Activated CD8-positive, alpha-beta T cell treated with anti-CD3 and anti-CD28 coated beads for 36 hours (primary cell): ENCODE measurements at regions not wholly inside any gene's neighbourhood (a gene's known extent, or its start where the extent isn't known, plus 50 kb on each side); places are given as distances from the start of the nearest gene placed in this dataset.

ENCODE experiments used
- ATAC-seq: fragments of 200-7000 bp; cut with Tn5 transposase; one replicate; pipeline ENCODE4 v1.10.0; 2021; ENCODE audit warnings: mild to moderate bottlenecking, moderate library complexity
- CTCF ChIA-PET: fragments of 350-600 bp; sonication (Branson Sonifier 250); formaldehyde crosslinking; loops from one replicate; lab custom pipeline; 2021; ENCODE audit warnings: antibody characterized with exemption; lab: Charles Lee
- POLR2A ChIA-PET: fragments of 350-600 bp; sonication (Branson Sonifier 250); formaldehyde crosslinking; loops from one replicate; lab custom pipeline; 2021; ENCODE audit warnings: antibody characterized with exemption; lab: Charles Lee
- DNase-seq: peaks from one replicate; pipeline ENCODE4 v3.0.0-alpha.2; 2020
- H3K27ac Mint-ChIP-seq: one replicate; pipeline ENCODE4 v1.8.0; 2021; ENCODE audit warnings: mild to moderate bottlenecking, mixed read lengths
- H3K27me3 Mint-ChIP-seq: one replicate; pipeline ENCODE4 v1.8.0; 2021; ENCODE audit warnings: mixed read lengths
- H3K36me3 Mint-ChIP-seq: one replicate; pipeline ENCODE4 v1.8.0; 2021; ENCODE audit warnings: low read depth, mixed read lengths
- H3K4me1 Mint-ChIP-seq: one replicate; pipeline ENCODE4 v1.8.0; 2021; ENCODE audit warnings: low read depth, mixed read lengths
- H3K4me3 Mint-ChIP-seq: one replicate; pipeline ENCODE4 v1.8.0; 2021; ENCODE audit warnings: mild to moderate bottlenecking, moderate library complexity, mixed read lengths
- H3K9me3 Mint-ChIP-seq: one replicate; pipeline ENCODE4 v1.8.0; 2021; ENCODE audit warnings: mixed read lengths
- intact Hi-C: fragments of 100-400 bp; cut with micrococcal nuclease; formaldehyde crosslinking; loops from one replicate; pipeline ENCODE4 v1.10.0; 2022
- TF ChIP-seq, protein P1 (sequence below): fragments of 200-600 bp; IDR thresholded peaks from one replicate; pipeline ENCODE4 v1.8.0; 2022; ENCODE audit warnings: antibody characterized with exemption, mild to moderate bottlenecking

DNA sequence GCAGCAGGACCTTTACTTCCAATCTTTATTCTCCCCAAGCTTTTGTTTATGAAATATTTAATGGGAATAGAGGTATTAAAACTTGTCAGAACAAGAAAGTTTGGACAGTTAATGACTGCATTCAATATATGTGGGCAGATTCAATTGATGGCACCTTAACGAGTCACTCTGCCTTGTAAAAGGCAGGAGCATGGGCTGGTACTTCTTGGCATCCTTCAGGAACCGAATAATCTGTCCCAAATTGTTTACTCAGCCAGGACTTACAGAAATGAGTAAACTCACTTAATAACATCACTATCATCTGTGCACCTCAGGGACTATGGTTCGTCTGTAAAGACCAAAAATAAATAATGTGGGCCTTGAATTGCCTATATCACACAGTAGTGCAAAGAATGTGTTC is 1280.3 kb upstream of the TMEFF2 start:
- H3K9me3 Mint-ChIP-seq = peaks cover 8% of the 10 kb centered on the region
- intact Hi-C loops = no loop called here
- CTCF ChIA-PET = no interaction called here
- TF ChIP-seq, protein P1, sequence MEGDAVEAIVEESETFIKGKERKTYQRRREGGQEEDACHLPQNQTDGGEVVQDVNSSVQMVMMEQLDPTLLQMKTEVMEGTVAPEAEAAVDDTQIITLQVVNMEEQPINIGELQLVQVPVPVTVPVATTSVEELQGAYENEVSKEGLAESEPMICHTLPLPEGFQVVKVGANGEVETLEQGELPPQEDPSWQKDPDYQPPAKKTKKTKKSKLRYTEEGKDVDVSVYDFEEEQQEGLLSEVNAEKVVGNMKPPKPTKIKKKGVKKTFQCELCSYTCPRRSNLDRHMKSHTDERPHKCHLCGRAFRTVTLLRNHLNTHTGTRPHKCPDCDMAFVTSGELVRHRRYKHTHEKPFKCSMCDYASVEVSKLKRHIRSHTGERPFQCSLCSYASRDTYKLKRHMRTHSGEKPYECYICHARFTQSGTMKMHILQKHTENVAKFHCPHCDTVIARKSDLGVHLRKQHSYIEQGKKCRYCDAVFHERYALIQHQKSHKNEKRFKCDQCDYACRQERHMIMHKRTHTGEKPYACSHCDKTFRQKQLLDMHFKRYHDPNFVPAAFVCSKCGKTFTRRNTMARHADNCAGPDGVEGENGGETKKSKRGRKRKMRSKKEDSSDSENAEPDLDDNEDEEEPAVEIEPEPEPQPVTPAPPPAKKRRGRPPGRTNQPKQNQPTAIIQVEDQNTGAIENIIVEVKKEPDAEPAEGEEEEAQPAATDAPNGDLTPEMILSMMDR = no peak
- no peak for ATAC-seq
- no peak overlapping the region for H3K4me3 Mint-ChIP-seq
- H3K4me1 Mint-ChIP-seq = peaks cover 11% of the 10 kb centered on the region
- no peak overlapping the region for H3K27ac Mint-ChIP-seq
- no peaks in the 10 kb centered on the region for H3K27me3 Mint-ChIP-seq
- DNase-seq = no peak
- POLR2A ChIA-PET = no interaction called here
- no peaks in the 10 kb centered on the region for H3K36me3 Mint-ChIP-seq

DNA sequence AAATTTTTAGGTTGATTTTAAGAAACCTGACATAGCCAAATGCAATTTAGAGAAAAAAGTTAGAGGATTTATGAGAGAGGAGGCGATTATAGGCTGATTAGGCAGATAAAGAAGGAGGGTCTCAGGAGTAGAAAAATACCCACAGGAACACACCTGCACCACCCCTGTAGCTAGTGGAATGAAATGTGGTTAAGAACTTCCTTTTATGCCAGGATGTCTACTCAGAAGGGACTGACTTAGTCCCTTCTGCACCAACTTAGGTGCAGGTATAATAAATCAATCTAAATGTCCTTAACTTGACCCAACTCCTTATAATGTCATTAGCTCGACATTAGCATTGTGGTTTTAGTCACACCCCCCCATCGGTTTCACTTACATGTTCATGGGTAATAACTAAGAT is 1274.5 kb upstream of the TMEFF2 start:
- TF ChIP-seq, protein P1 = no peak
- no peak overlapping the region for H3K27ac Mint-ChIP-seq
- POLR2A ChIA-PET = no interaction called here
- H3K9me3 Mint-ChIP-seq = peaks cover 8% of the 10 kb centered on the region
- no peaks in the 10 kb centered on the region for H3K36me3 Mint-ChIP-seq
- no peaks in the 10 kb centered on the region for H3K27me3 Mint-ChIP-seq
- intact Hi-C loops = no loop called here
- no peak overlapping the region for H3K4me3 Mint-ChIP-seq
- DNase-seq (no peak), ATAC-seq (no peak)
- peaks cover 10% of the 10 kb centered on the region for H3K4me1 Mint-ChIP-seq
- CTCF ChIA-PET = no interaction called here

DNA sequence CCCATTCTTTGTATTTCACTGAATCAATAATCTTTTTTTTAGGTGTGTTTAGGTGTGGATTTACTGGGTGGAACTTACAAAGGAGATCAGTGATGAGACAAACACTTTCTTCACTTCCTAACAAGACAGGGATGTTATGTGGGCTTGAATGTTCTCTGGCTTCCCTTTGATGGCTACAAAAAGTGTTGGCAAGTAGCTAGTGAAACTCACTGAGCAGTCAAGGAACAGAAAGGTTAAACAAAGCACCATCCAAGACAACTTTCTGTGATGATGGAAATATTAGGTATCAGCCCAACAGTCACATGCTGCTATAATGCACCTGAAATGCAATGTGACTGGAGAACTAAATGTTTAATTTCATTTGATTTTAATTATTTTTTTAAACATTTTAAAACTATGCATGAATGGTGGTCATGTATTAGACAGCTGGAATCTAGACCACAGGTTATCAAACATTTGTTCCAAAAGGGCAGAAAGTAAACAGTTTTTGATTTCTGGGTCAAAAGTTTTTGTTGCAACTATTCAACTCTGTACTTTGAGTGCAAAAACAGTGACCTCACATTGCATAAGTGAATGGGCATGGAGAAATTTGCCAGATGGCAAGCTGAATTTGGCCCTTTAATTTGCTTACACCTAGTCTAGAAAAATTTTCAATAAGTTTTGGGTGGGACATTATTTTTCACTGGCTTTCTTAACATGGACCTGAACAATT is 1272.7 kb upstream of the TMEFF2 start:
- H3K36me3 Mint-ChIP-seq = no peaks in the 10 kb centered on the region
- ATAC-seq = no peak
- no peak overlapping the region for H3K4me3 Mint-ChIP-seq
- intact Hi-C loops = no loop called here
- H3K27me3 Mint-ChIP-seq = no peaks in the 10 kb centered on the region
- no peak overlapping the region for H3K27ac Mint-ChIP-seq
- H3K9me3 Mint-ChIP-seq = peaks cover 3% of the 10 kb centered on the region
- no peak for DNase-seq
- ChIA-PET CTCF (no interaction called here), POLR2A (no interaction called here)
- TF ChIP-seq, protein P1 = no peak
- peaks cover 10% of the 10 kb centered on the region for H3K4me1 Mint-ChIP-seq

DNA sequence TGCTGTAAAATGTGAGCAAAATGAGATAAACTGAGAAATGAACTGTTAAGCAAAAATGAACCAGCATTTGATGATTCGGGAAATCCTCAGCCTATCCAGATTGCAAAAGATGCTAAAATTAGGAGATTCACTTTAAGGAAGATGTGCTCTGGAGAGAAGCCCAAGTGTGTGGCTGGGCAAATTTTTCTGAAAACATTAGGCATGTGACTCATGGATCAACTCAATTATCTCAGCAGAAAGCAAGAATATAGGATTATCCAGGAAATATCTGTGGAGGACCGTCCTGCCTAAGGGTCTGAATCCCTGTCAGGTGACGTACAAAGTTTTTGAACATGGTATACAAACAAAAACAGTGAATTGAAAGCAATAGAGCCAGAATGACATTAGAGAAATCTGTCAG is 1268.3 kb upstream of the TMEFF2 start:
- ChIA-PET POLR2A (no interaction called here), CTCF (no interaction called here)
- TF ChIP-seq, protein P1 = no peak
- no peak for ATAC-seq
- Mint-ChIP-seq H3K36me3 (no peaks in the 10 kb centered on the region), H3K4me3 (no peak overlapping the region), H3K27me3 (no peaks in the 10 kb centered on the region), H3K27ac (no peak overlapping the region), H3K4me1 (peaks cover 3% of the 10 kb centered on the region), H3K9me3 (peaks cover 2% of the 10 kb centered on the region)
- intact Hi-C loops = no loop called here
- DNase-seq = no peak

DNA sequence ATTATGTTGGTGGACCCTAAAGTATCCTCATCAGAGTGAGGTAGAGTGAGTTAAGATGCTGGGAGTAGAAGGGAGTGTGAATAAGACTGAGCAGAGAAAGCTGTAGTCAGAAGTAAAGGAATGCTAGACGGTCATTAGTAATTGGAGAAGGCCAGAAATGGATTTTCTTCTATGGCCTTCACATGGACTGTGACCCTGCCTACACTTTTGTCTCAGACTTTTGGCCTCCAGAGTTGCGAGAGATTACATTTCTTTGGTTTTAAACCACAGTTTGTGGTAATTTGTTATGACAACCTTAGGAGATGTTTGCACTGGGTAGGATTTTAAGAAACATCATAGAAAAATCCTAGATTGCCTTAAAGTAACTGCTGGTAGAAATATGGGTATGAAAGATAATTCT is 1267.7 kb upstream of the TMEFF2 start:
- ChIA-PET CTCF (no interaction called here), POLR2A (no interaction called here)
- Mint-ChIP-seq H3K36me3 (no peaks in the 10 kb centered on the region), H3K4me3 (no peak overlapping the region), H3K27me3 (no peaks in the 10 kb centered on the region), H3K9me3 (peaks cover 2% of the 10 kb centered on the region), H3K27ac (no peak overlapping the region), H3K4me1 (peaks cover 3% of the 10 kb centered on the region)
- ATAC-seq (no peak), DNase-seq (no peak)
- intact Hi-C loops = no loop called here
- TF ChIP-seq, protein P1 = no peak
